ENCODE measurements at regions not wholly inside any gene's neighbourhood (a gene's known extent, or its start where the extent isn't known, plus 50 kb on each side); places are given as distances from the start of the nearest gene placed in this dataset.
"Not testable (repeated sequence)": the region's sequence is repeated elsewhere in the genome, so short reads cannot be mapped to it uniquely, and the experiment has no call there.

GRCh38 chr6:58059701-58060100 is 742.3 kb downstream of the PRIM2 start:
- H3K36me3 ChIP-seq (ENCODE audit: control insufficient read depth in 1 of 2, insufficient read depth in 2 of 2, low read length in 2 of 2); H4K20me1 ChIP-seq (ENCODE audit: insufficient read depth); ATAC-seq; H2AFZ ChIP-seq (ENCODE audit: low read depth, low read length, poor library complexity, severe bottlenecking); RAD21 ChIA-PET (ENCODE audit: low non-redundant PET in 1 of 2, low total read pairs in 2 of 2, uncharacterized antibody in 2 of 2, unreplicated experiment in 2 of 2); H3K79me2 ChIP-seq (ENCODE audit: insufficient read depth, low read length); H3K4me1 ChIP-seq (ENCODE audit: control insufficient read depth in 1 of 2, insufficient read depth in 2 of 2, low read length in 2 of 2); H3K9me3 ChIP-seq (ENCODE audit: control insufficient read depth in 1 of 2, insufficient read depth in 1 of 2, low read depth in 1 of 2, low read length in 2 of 2); H3K9ac ChIP-seq (ENCODE audit: low read length); BruUV-seq (replicated peaks); H3K27me3 ChIP-seq (ENCODE audit: insufficient read depth, low read length); intact Hi-C loops (cut with micrococcal nuclease); H3K4me3 ChIP-seq (replicated peaks in 1 of 2; ENCODE audit: low read depth in 1 of 2, low read length in 2 of 2); DNase-seq (ENCODE audit: low read depth, low spot score); H3K4me2 ChIP-seq (ENCODE audit: low read length); H3K9me2 ChIP-seq (ENCODE audit: insufficient read depth); CTCF ChIA-PET; POLR2A ChIA-PET; H3K27ac ChIP-seq (ENCODE audit: low read depth, low read length): not testable (repeated sequence)

- H3K27me3 ChIP-seq (ENCODE audit: insufficient read depth, low read length); RAD21 ChIA-PET (ENCODE audit: low non-redundant PET in 1 of 2, low total read pairs in 2 of 2, uncharacterized antibody in 2 of 2, unreplicated experiment in 2 of 2); H3K27ac ChIP-seq (ENCODE audit: low read depth, low read length); H3K4me3 ChIP-seq (replicated peaks in 1 of 2; ENCODE audit: low read depth in 1 of 2, low read length in 2 of 2); CTCF ChIA-PET; H3K9me2 ChIP-seq (ENCODE audit: insufficient read depth); BruUV-seq (replicated peaks); ATAC-seq; H3K36me3 ChIP-seq (ENCODE audit: control insufficient read depth in 1 of 2, insufficient read depth in 2 of 2, low read length in 2 of 2); DNase-seq (ENCODE audit: low read depth, low spot score); H3K9ac ChIP-seq (ENCODE audit: low read length); POLR2A ChIA-PET; H3K4me1 ChIP-seq (ENCODE audit: control insufficient read depth in 1 of 2, insufficient read depth in 2 of 2, low read length in 2 of 2); H3K4me2 ChIP-seq (ENCODE audit: low read length); H3K79me2 ChIP-seq (ENCODE audit: insufficient read depth, low read length); H2AFZ ChIP-seq (ENCODE audit: low read depth, low read length, poor library complexity, severe bottlenecking); intact Hi-C loops (cut with micrococcal nuclease); H4K20me1 ChIP-seq (ENCODE audit: insufficient read depth); H3K9me3 ChIP-seq (ENCODE audit: control insufficient read depth in 1 of 2, insufficient read depth in 1 of 2, low read depth in 1 of 2, low read length in 2 of 2): not testable (repeated sequence)
These were observed 746.1 kb downstream of the PRIM2 start for GRCh38 chr6:58063542-58063941.

- H3K9me2 ChIP-seq (ENCODE audit: insufficient read depth); H2AFZ ChIP-seq (ENCODE audit: low read depth, low read length, poor library complexity, severe bottlenecking); H3K4me1 ChIP-seq (ENCODE audit: control insufficient read depth in 1 of 2, insufficient read depth in 2 of 2, low read length in 2 of 2); ATAC-seq; H3K9me3 ChIP-seq (ENCODE audit: control insufficient read depth in 1 of 2, insufficient read depth in 1 of 2, low read depth in 1 of 2, low read length in 2 of 2); intact Hi-C loops (cut with micrococcal nuclease); POLR2A ChIA-PET; H3K4me2 ChIP-seq (ENCODE audit: low read length); H3K4me3 ChIP-seq (replicated peaks in 1 of 2; ENCODE audit: low read depth in 1 of 2, low read length in 2 of 2); DNase-seq (ENCODE audit: low read depth, low spot score); H3K9ac ChIP-seq (ENCODE audit: low read length); H3K79me2 ChIP-seq (ENCODE audit: insufficient read depth, low read length); RAD21 ChIA-PET (ENCODE audit: low non-redundant PET in 1 of 2, low total read pairs in 2 of 2, uncharacterized antibody in 2 of 2, unreplicated experiment in 2 of 2); H3K27me3 ChIP-seq (ENCODE audit: insufficient read depth, low read length); H3K27ac ChIP-seq (ENCODE audit: low read depth, low read length); H4K20me1 ChIP-seq (ENCODE audit: insufficient read depth); BruUV-seq (replicated peaks); CTCF ChIA-PET; H3K36me3 ChIP-seq (ENCODE audit: control insufficient read depth in 1 of 2, insufficient read depth in 2 of 2, low read length in 2 of 2): not testable (repeated sequence)
These were observed 750.6 kb downstream of the PRIM2 start for GRCh38 chr6:58067867-58068548.
